ENCODE measurements at regions not wholly inside any gene's neighbourhood (a gene's known extent, or its start where the extent isn't known, plus 50 kb on each side); places are given as distances from the start of the nearest gene placed in this dataset.

DNA sequence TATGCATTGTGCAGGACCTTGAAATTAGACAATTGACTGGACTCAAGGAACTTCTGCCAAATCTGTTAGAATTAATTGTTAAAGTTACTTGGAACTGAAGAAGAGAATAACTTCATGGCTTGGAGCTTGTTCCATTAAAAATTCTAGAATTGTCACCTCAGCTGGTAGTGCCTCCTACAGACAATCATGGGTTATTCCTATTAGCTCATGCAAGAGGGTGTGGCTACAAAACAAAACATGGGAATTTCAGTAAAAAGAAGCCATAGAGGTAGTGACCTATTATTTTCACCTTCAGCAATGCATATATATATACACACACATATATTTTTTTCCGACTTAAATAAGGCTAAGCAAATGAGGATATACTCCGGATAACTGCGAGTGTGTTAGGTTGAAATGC lies 181.9 kb upstream of the DTNA start:
- ChIA-PET POLR2A (no interaction called here), CTCF (interaction anchor here (0.7 kb wide), 1 partner anchor 133 kb away, joined by 5 read pairs; no protein-coding TSS in a partner anchor)
- dilution Hi-C loops (cut with MboI; ENCODE audit: extremely low pct_ligation_motif_present, low sequenced_read_pairs) = no loop called here

More for the DNA sequence above, 181.9 kb upstream of the DTNA start:
- intact Hi-C loops (cut with micrococcal nuclease) = no loop called here
- no peak for FAIRE-seq
- H3K27me3 ChIP-seq (ENCODE audit: control insufficient read depth in 2 of 2, insufficient read depth in 2 of 2, low read length in 2 of 2) = no peaks in the 10 kb centered on the region
- H3K9me3 ChIP-seq (replicated peaks; ENCODE audit: control insufficient read depth, insufficient read depth, low read length) = no peaks in the 10 kb centered on the region
- no peak overlapping the region for H3K9ac ChIP-seq (replicated peaks; ENCODE audit: extremely low read depth, insufficient read depth, low read length)
- no TSS peak for BruUV-seq (replicated peaks)
- no peaks in the 10 kb centered on the region for H4K20me1 ChIP-seq (replicated peaks; ENCODE audit: control insufficient read depth, extremely low read depth, insufficient read depth, low read length)
- H3K79me2 ChIP-seq (ENCODE audit: control insufficient read depth, insufficient read depth, low read length) = no peaks in the 10 kb centered on the region
- no peaks in the 10 kb centered on the region for H3K36me3 ChIP-seq (ENCODE audit: control insufficient read depth in 2 of 2, extremely low read depth in 1 of 2, insufficient read depth in 2 of 2, low read length in 2 of 2)
- TF ChIP-seq, protein P1, sequence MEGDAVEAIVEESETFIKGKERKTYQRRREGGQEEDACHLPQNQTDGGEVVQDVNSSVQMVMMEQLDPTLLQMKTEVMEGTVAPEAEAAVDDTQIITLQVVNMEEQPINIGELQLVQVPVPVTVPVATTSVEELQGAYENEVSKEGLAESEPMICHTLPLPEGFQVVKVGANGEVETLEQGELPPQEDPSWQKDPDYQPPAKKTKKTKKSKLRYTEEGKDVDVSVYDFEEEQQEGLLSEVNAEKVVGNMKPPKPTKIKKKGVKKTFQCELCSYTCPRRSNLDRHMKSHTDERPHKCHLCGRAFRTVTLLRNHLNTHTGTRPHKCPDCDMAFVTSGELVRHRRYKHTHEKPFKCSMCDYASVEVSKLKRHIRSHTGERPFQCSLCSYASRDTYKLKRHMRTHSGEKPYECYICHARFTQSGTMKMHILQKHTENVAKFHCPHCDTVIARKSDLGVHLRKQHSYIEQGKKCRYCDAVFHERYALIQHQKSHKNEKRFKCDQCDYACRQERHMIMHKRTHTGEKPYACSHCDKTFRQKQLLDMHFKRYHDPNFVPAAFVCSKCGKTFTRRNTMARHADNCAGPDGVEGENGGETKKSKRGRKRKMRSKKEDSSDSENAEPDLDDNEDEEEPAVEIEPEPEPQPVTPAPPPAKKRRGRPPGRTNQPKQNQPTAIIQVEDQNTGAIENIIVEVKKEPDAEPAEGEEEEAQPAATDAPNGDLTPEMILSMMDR (IDR thresholded peaks at IDR 0.05; ENCODE audit: extremely low read depth in 1 of 2, insufficient read depth in 1 of 2, low read depth in 1 of 2, low read length in 2 of 2) = no peak
- TF ChIP-seq GATA2 (IDR thresholded peaks at IDR 0.05; ENCODE audit: insufficient read depth, insufficient read length, low read depth, low read length) = no peak
- no peak for TF ChIP-seq MYC (IDR thresholded peaks at IDR 0.05; ENCODE audit: low read depth, low read length)
- TF ChIP-seq EZH2 (IDR thresholded peaks at IDR 0.05; ENCODE audit: borderline replicate concordance, low read depth, low read length, severe bottlenecking) = no peak
- TF ChIP-seq, protein P2, sequence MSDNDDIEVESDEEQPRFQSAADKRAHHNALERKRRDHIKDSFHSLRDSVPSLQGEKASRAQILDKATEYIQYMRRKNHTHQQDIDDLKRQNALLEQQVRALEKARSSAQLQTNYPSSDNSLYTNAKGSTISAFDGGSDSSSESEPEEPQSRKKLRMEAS (IDR thresholded peaks at IDR 0.05; ENCODE audit: insufficient read depth, insufficient read length) = no peak
- TF ChIP-seq POLR2A (IDR thresholded peaks at IDR 0.05; ENCODE audit: low read depth, low read length) = no peak
- no peak for TF ChIP-seq POLR2AphosphoS5 (IDR thresholded peaks at IDR 0.05; ENCODE audit: insufficient read depth, low read depth, low read length)
- TF ChIP-seq JUN (IDR thresholded peaks at IDR 0.05; ENCODE audit: borderline replicate concordance, insufficient read depth, insufficient read length, low read depth) = no peak
- no peak for TF ChIP-seq FOS (IDR thresholded peaks at IDR 0.05; ENCODE audit: borderline replicate concordance, insufficient read depth, low read length)
- H3K4me3 ChIP-seq (replicated peaks in 1 of 3; ENCODE audit: insufficient read depth in 1 of 3, low read depth in 1 of 3, low read length in 3 of 3) = no peak overlapping the region
- H3K27ac ChIP-seq (ENCODE audit: insufficient read depth, low read depth, low read length) = no peak overlapping the region
- no peaks in the 10 kb centered on the region for H3K9me1 ChIP-seq (replicated peaks; ENCODE audit: control insufficient read depth, extremely low read depth, insufficient read depth, low read length)
- no peak overlapping the region for H3K4me2 ChIP-seq (ENCODE audit: insufficient read depth, low read length)
- no peak overlapping the region for H2AFZ ChIP-seq (ENCODE audit: low read depth, low read length)
- DNase-seq (ENCODE audit: low read depth, low spot score) = peak; percentile 36
- H3K4me1 ChIP-seq (ENCODE audit: control insufficient read depth, extremely low read depth, insufficient read depth, low read length) = no peaks in the 10 kb centered on the region

All from endothelial cell of umbilical vein (primary cell).